PC-3 (cell line): ENCODE measurements at regions not wholly inside any gene's neighbourhood (a gene's known extent, or its start where the extent isn't known, plus 50 kb on each side); places are given as distances from the start of the nearest gene placed in this dataset.

Experiments used
- ATAC-seq: fragments of 200-7000 bp; cut with Tn5 transposase; 2 replicates; pipeline ENCODE4 v1.9.1; 2020; ENCODE audit warnings: mild to moderate bottlenecking, moderate library complexity
- BruUV-seq: library from RNA; stranded (reverse); fragments of 400-500 nt; replicated peaks from 2 replicates; lab custom pipeline; 2021; lab: Mats Ljungman, UMichigan
- CTCF ChIA-PET: fragments of 300-600 bp; sonication (Branson Sonifier 250); formaldehyde crosslinking; loops from one replicate; lab custom pipeline; 2022; ENCODE audit warnings: antibody characterized with exemption; lab: Charles Lee
- POLR2A ChIA-PET: fragments of 300-600 bp; sonication (Branson Sonifier 250); formaldehyde crosslinking; loops from one replicate; lab custom pipeline; 2022; ENCODE audit warnings: antibody characterized with exemption; ENCODE audit not compliant: unreplicated experiment; lab: Charles Lee
- DNase-seq: peaks from one replicate; pipeline ENCODE4 v3.0.0-alpha.2; 2015
- H2AFZ ChIP-seq: fragments of 300-600 bp; sonication (generic); 2 replicates; pipeline ENCODE4 v1.6.0; 2016; ENCODE audit warnings: antibody characterized with exemption, low read length
- H3F3A ChIP-seq: fragments of 300-600 bp; sonication (generic); one replicate; pipeline ENCODE4 v1.6.0; 2017; ENCODE audit warnings: antibody characterized with exemption, low read length, control low read depth, mild to moderate bottlenecking; ENCODE audit not compliant: unreplicated experiment
- H3K27ac ChIP-seq: fragments of 300-600 bp; sonication (generic); 2 replicates; pipeline ENCODE4 v1.5.1; 2016; ENCODE audit warnings: mild to moderate bottlenecking, low read length
- H3K27me3 ChIP-seq: fragments of 300-600 bp; sonication (generic); 2 replicates; pipeline ENCODE4 v1.6.1; 2016; ENCODE audit warnings: low read length, mixed read lengths
- H3K36me3 ChIP-seq: fragments of 300-600 bp; sonication (generic); 2 replicates; pipeline ENCODE4 v1.6.1; 2016; ENCODE audit warnings: low read depth, mixed run types, low read length, mixed read lengths
- H3K4me1 ChIP-seq: fragments of 300-600 bp; sonication (generic); 2 replicates; pipeline ENCODE4 v1.5.1; 2016; ENCODE audit warnings: low read length; ENCODE audit not compliant: insufficient read depth
- H3K4me2 ChIP-seq: fragments of 300-600 bp; sonication (generic); 2 replicates; pipeline ENCODE4 v1.6.0; 2016; ENCODE audit warnings: low read length
- H3K4me3 ChIP-seq: fragments of 300-600 bp; sonication (generic); 2 replicates; pipeline ENCODE4 v1.5.1; 2016; ENCODE audit warnings: mild to moderate bottlenecking, low read length, mixed read lengths
- H3K79me2 ChIP-seq: fragments of 300-600 bp; sonication (generic); 2 replicates; pipeline ENCODE4 v1.6.1; 2017; ENCODE audit warnings: low read length, mixed read lengths
- H3K9ac ChIP-seq: fragments of 300-600 bp; sonication (generic); 2 replicates; pipeline ENCODE4 v1.6.0; 2016; ENCODE audit warnings: mild to moderate bottlenecking, low read length
- H3K9me2 ChIP-seq: fragments of 300-600 bp; sonication (generic); replicated peaks from 2 replicates; pipeline ENCODE4 v1.6.1; 2016; ENCODE audit warnings: mixed run types, low read length, mixed read lengths
- H3K9me3 ChIP-seq: fragments of 300-600 bp; sonication (generic); 2 replicates; pipeline ENCODE4 v1.6.1; 2016; ENCODE audit warnings: low read length, mixed read lengths
- H4K20me1 ChIP-seq: fragments of 300-600 bp; sonication (generic); 2 replicates; pipeline ENCODE4 v1.6.1; 2016; ENCODE audit warnings: low read length, mixed read lengths
- CTCF ChIP-seq: fragments of 300-600 bp; sonication (generic); conservative IDR thresholded peaks from 2 replicates; pipeline ENCODE4 v1.5.1; 2017; ENCODE audit warnings: antibody characterized with exemption, low read depth, mild to moderate bottlenecking, low read length
- EZH2 ChIP-seq: fragments of 300-600 bp; sonication (generic); IDR thresholded peaks from one replicate; pipeline ENCODE4 v1.6.1; 2017; ENCODE audit warnings: antibody characterized with exemption, mild to moderate bottlenecking, low read length; ENCODE audit not compliant: unreplicated experiment
- EZH2phosphoT487 ChIP-seq: fragments of 300-600 bp; sonication (generic); IDR thresholded peaks from 2 replicates; pipeline ENCODE4 v1.6.1; 2018; ENCODE audit warnings: mild to moderate bottlenecking, antibody characterized with exemption, low read length, borderline replicate concordance
- intact Hi-C: fragments of 100-400 bp; cut with micrococcal nuclease; formaldehyde crosslinking; loops from 2 replicates; pipeline ENCODE4 v1.9.0; 2023

DNA sequence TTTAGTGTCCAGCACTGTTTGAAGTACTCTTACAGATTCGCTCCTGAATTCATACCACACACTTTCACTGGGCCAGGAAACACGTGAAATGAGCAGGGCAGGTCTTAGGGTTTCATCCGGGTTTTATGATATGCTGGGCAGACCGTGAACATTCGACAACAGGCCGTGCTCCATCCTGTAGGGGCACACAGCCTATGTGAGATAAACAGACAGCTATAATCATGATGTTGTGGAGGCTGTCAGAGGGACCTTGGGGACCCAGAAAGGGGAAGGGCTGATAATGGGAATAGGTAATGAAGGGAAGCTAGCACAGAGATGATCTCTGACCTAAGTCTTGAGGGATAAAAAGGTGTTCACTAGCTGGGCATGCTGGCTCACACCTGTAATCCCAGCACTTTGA is 110.4 kb downstream of the RIN2 start:
- H2AFZ ChIP-seq = no peak overlapping the region
- H3K4me2 ChIP-seq = no peak overlapping the region
- H3K27me3 ChIP-seq = no peaks in the 10 kb centered on the region
- H3K36me3 ChIP-seq = no peaks in the 10 kb centered on the region
- no peak overlapping the region for H3K27ac ChIP-seq
- no peak overlapping the region for H3K4me3 ChIP-seq
- ChIA-PET CTCF (no interaction called here), POLR2A (no interaction called here)
- no peaks in the 10 kb centered on the region for H3K9me3 ChIP-seq
- peaks cover 23% of the 10 kb centered on the region for H3K4me1 ChIP-seq
- BruUV-seq = no TSS peak
- DNase-seq (no peak), ATAC-seq (no peak)
- no peak overlapping the region for H3K9ac ChIP-seq
- H3K79me2 ChIP-seq = no peaks in the 10 kb centered on the region
- H3K9me2 ChIP-seq = no peaks in the 10 kb centered on the region
- TF ChIP-seq EZH2 (no peak), EZH2phosphoT487 (no peak), CTCF (no peak)
- no peaks in the 10 kb centered on the region for H4K20me1 ChIP-seq
- intact Hi-C loops = no loop called here
- no peaks in the 10 kb centered on the region for H3F3A ChIP-seq

DNA sequence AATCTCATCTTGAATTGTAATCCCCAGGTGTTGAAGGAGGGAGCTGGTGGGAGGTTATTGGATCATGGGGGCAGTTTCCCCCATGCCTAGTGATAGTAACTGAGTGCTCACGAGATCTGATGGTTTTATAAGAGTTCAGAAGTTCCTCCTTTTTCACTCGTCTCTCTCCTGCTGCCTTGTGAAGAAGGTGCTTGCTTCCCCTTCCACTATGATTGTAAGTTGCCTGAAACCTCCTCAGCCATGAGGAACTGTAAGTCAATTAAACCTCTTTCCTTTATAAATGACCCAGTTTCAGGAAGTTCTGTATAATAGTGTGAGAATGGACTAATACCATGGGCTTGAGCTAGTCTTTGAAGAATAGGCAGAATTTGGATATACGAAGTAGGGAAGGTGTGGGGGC is 113.9 kb downstream of the RIN2 start:
- POLR2A ChIA-PET = no interaction called here

More for the DNA sequence above, 113.9 kb downstream of the RIN2 start:
- Histone ChIP-seq H4K20me1 (no peaks in the 10 kb centered on the region), H3K4me3 (no peak overlapping the region), H3K79me2 (no peaks in the 10 kb centered on the region), H3K4me1 (peaks cover 4% of the 10 kb centered on the region; the same call in 1 of the 2 replicates), H3K27me3 (no peaks in the 10 kb centered on the region), H3K9me2 (no peaks in the 10 kb centered on the region), H3K9ac (no peak overlapping the region), H3K4me2 (no peak overlapping the region), H2AFZ (no peak overlapping the region), H3K27ac (no peak overlapping the region), H3K36me3 (no peaks in the 10 kb centered on the region), H3K9me3 (no peaks in the 10 kb centered on the region), H3F3A (no peaks in the 10 kb centered on the region)
- CTCF ChIA-PET = no interaction called here
- intact Hi-C loops = no loop called here
- TF ChIP-seq EZH2 (no peak), CTCF (no peak), EZH2phosphoT487 (no peak)
- DNase-seq = no peak
- no peak for ATAC-seq
- BruUV-seq = no TSS peak
